Upper lobe of right lung (tissue), 1 donor: ENCODE measurements at regions not wholly inside any gene's neighbourhood (a gene's known extent, or its start where the extent isn't known, plus 50 kb on each side); places are given as distances from the start of the nearest gene placed in this dataset.
A peak's percentile ranks its signal among the peaks of the same experiment; 100 is the strongest.

Source experiments
- ATAC-seq: fragments of 200-7000 bp; cut with Tn5 transposase; one replicate; pipeline ENCODE4 v1.9.1; 2020; ENCODE audit warnings: mild to moderate bottlenecking, moderate library complexity
- DNase-seq: peaks from one replicate; pipeline ENCODE4 v3.0.0-alpha.2; 2020
- H3K27ac ChIP-seq: fragments of 200-600 bp; one replicate; pipeline ENCODE4 v1.8.0; 2022
- H3K27me3 ChIP-seq: fragments of 200-600 bp; one replicate; pipeline ENCODE4 v1.8.0; 2022; ENCODE audit warnings: mild to moderate bottlenecking
- H3K36me3 ChIP-seq: fragments of 200-600 bp; one replicate; pipeline ENCODE4 v1.8.0; 2022
- H3K4me1 ChIP-seq: fragments of 200-600 bp; one replicate; pipeline ENCODE4 v1.8.0; 2022
- H3K4me3 ChIP-seq: fragments of 200-600 bp; one replicate; pipeline ENCODE4 v1.8.0; 2022; ENCODE audit warnings: mild to moderate bottlenecking
- H3K9me3 ChIP-seq: fragments of 200-600 bp; one replicate; pipeline ENCODE4 v1.8.0; 2022
- CTCF ChIP-seq: fragments of 200-600 bp; IDR thresholded peaks from one replicate; pipeline ENCODE4 v1.8.0; 2022; ENCODE audit warnings: antibody characterized with exemption
- intact Hi-C: fragments of 100-400 bp; cut with DNase I; formaldehyde crosslinking; loops from one replicate; pipeline ENCODE4 v1.11.0; 2022
- donor health status: DM: no; HTN: yes; CAD: no; lungs with severe emphysema.

GRCh38 chr18:73852789-73853549 lies 294.7 kb downstream of the FBXO15 start:
- no peak for DNase-seq
- no peak for TF ChIP-seq CTCF
- H3K27me3 ChIP-seq: no peaks in the 10 kb centered on the region
- no peaks in the 10 kb centered on the region for H3K4me1 ChIP-seq
- no peak for ATAC-seq
- H3K36me3 ChIP-seq: no peaks in the 10 kb centered on the region
- no peak overlapping the region for H3K4me3 ChIP-seq
- no peak overlapping the region for H3K27ac ChIP-seq
- intact Hi-C loops: no loop called here
- H3K9me3 ChIP-seq: no peaks in the 10 kb centered on the region

- ATAC-seq (no peak), DNase-seq (no peak)
- no peaks in the 10 kb centered on the region for H3K36me3 ChIP-seq
- TF ChIP-seq CTCF: no peak
- intact Hi-C loops: no loop called here
- no peaks in the 10 kb centered on the region for H3K4me1 ChIP-seq
- no peaks in the 10 kb centered on the region for H3K27me3 ChIP-seq
- no peaks in the 10 kb centered on the region for H3K9me3 ChIP-seq
- no peak overlapping the region for H3K4me3 ChIP-seq
- no peak overlapping the region for H3K27ac ChIP-seq
These were observed 296.9 kb downstream of the FBXO15 start for GRCh38 chr18:73850782-73851181.

GRCh38 chr18:73848656-73849055 lies 299.0 kb downstream of the FBXO15 start:
- intact Hi-C loops: no loop called here
- no peak for ATAC-seq
- no peak for TF ChIP-seq CTCF
- no peaks in the 10 kb centered on the region for H3K36me3 ChIP-seq
- no peak overlapping the region for H3K27ac ChIP-seq
- no peaks in the 10 kb centered on the region for H3K4me1 ChIP-seq
- no peak for DNase-seq
- no peaks in the 10 kb centered on the region for H3K27me3 ChIP-seq
- H3K9me3 ChIP-seq: no peaks in the 10 kb centered on the region
- no peak overlapping the region for H3K4me3 ChIP-seq

GRCh38 chr18:73843455-73843854 lies 304.2 kb downstream of the FBXO15 start:
- intact Hi-C loops: no loop called here
- H3K36me3 ChIP-seq: no peaks in the 10 kb centered on the region
- no peak for TF ChIP-seq CTCF
- H3K27me3 ChIP-seq: no peaks in the 10 kb centered on the region
- no peak for DNase-seq
- H3K9me3 ChIP-seq: no peaks in the 10 kb centered on the region
- no peak overlapping the region for H3K4me3 ChIP-seq
- H3K4me1 ChIP-seq: no peaks in the 10 kb centered on the region
- no peak overlapping the region for H3K27ac ChIP-seq
- ATAC-seq: no peak

- ATAC-seq: peak; percentile 68
- Histone ChIP-seq H3K27ac (no peak overlapping the region), H3K4me3 (no peak overlapping the region), H3K36me3 (no peaks in the 10 kb centered on the region), H3K4me1 (no peaks in the 10 kb centered on the region), H3K27me3 (no peaks in the 10 kb centered on the region), H3K9me3 (no peaks in the 10 kb centered on the region)
- peak; percentile 90 for TF ChIP-seq CTCF
- intact Hi-C loops: no loop called here
- no peak for DNase-seq
These were observed 304.7 kb downstream of the FBXO15 start for GRCh38 chr18:73842795-73843394.
